ENCODE measurements at regions not wholly inside any gene's neighbourhood (a gene's known extent, or its start where the extent isn't known, plus 50 kb on each side); places are given as distances from the start of the nearest gene placed in this dataset.
"Not testable (repeated sequence)": the region's sequence is repeated elsewhere in the genome, so short reads cannot be mapped to it uniquely, and the experiment has no call there.

DNA sequence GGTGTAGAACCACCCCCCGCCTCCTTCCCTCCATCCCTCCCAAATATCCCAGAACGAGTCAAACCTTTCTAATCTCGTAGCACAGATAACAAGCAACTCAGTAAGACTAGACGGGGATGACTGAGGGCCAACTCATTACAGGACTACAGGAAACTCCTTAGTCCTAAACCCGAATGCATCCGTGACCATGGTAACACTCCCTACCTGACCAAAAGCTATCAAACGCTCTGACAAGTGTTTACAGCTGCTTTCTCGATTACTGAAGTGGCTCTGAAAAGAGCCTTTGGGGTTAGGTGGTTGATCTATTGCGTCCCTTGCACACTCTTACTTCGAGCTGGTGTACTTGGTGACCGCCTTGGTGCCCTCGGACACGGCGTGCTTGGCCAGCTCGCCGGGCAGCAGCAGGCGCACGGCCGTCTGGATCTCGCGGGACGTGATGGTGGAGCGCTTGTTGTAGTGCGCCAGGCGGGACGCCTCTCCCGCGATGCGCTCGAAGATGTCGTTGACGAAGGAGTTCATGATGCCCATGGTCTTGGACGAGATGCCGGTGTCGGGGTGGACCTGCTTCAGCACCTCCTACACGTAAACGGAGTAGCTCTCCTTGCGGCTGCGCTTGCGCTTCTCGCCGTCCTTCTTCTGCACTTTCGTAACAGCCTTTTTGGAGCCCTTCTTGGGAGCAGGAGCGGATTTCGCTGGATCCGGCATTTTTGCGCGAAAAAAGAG is 67.7 kb downstream of the FAM72C start:
- H3K36me3 ChIP-seq (ENCODE audit: control insufficient read depth in 2 of 4, insufficient read depth in 4 of 4, low read length in 3 of 4); H2BK120ac ChIP-seq (replicated peaks; ENCODE audit: low read depth, low read length); H3K9me3 ChIP-seq (ENCODE audit: insufficient read depth in 2 of 2, low read depth in 1 of 2, low read length in 1 of 2); H3K14ac ChIP-seq (ENCODE audit: insufficient read length); CTCF ChIA-PET (ENCODE audit: partially characterized antibody); H2AFZ ChIP-seq (ENCODE audit: low read length); H3K4ac ChIP-seq (replicated peaks; ENCODE audit: insufficient read length, low read depth, low read length); H3K4me1 ChIP-seq (replicated peaks in 1 of 4; ENCODE audit: control insufficient read depth in 3 of 4, insufficient read depth in 4 of 4, low read length in 3 of 4); POLR2A ChIA-PET (ENCODE audit: partially characterized antibody); DNase-seq (ENCODE audit: low read depth in 1 of 2, low spot score in 2 of 2); H2BK15ac ChIP-seq (ENCODE audit: low read length); H2AK5ac ChIP-seq (ENCODE audit: low read depth, low read length); H3K79me1 ChIP-seq (ENCODE audit: low read depth, low read length); H3K27ac ChIP-seq (ENCODE audit: low read depth, low read length); H3K4me3 ChIP-seq (ENCODE audit: extremely low read depth in 1 of 4, insufficient read depth in 2 of 4, low read depth in 3 of 4, low read length in 4 of 4); H2BK5ac ChIP-seq (ENCODE audit: low read depth, low read length); H3K18ac ChIP-seq (ENCODE audit: extremely low read depth, low read length); H3K9ac ChIP-seq (replicated peaks in 1 of 4; ENCODE audit: extremely low read depth in 1 of 4, low read depth in 3 of 4, low read length in 3 of 4); H3K23ac ChIP-seq (ENCODE audit: insufficient read length); H3K4me2 ChIP-seq (ENCODE audit: insufficient read depth in 1 of 2, low read depth in 2 of 2, low read length in 2 of 2); H4K20me1 ChIP-seq (replicated peaks in 1 of 2; ENCODE audit: control insufficient read depth in 1 of 2, insufficient read depth in 2 of 2, low read length in 2 of 2); H4K91ac ChIP-seq (replicated peaks; ENCODE audit: insufficient read length, low read length); H3K27me3 ChIP-seq (replicated peaks in 1 of 4; ENCODE audit: control insufficient read depth in 3 of 4, extremely low read depth in 1 of 4, insufficient read depth in 3 of 4, low read length in 3 of 4); FAIRE-seq; H2BK12ac ChIP-seq (ENCODE audit: low read depth, low read length); H2BK20ac ChIP-seq (ENCODE audit: low read length); H3K56ac ChIP-seq (replicated peaks; ENCODE audit: insufficient read length, low read depth, low read length); H3K79me2 ChIP-seq (ENCODE audit: control insufficient read depth in 1 of 2, insufficient read depth in 2 of 2, low read length in 2 of 2); H4K8ac ChIP-seq (ENCODE audit: extremely low read depth, insufficient read depth, low read length); H4K5ac ChIP-seq (ENCODE audit: insufficient read length, low read depth, low read length); H3K23me2 ChIP-seq (ENCODE audit: low read depth, low read length): not testable (repeated sequence)
- 88% methylated on average over 15 of the region's 48 CpGs; no CpG with 5 or more reads in 1 of the 2 experiments for WGBS, 2 experiments (ENCODE audit: extremely low coverage in 1 of 2, insufficient coverage in 1 of 2, insufficient read length in 1 of 2, insufficient replicate concordance in 2 of 2, low coverage in 1 of 2, low lambda C conversion rate in 2 of 2, missing lambda C conversion rate in 1 of 2)

DNA sequence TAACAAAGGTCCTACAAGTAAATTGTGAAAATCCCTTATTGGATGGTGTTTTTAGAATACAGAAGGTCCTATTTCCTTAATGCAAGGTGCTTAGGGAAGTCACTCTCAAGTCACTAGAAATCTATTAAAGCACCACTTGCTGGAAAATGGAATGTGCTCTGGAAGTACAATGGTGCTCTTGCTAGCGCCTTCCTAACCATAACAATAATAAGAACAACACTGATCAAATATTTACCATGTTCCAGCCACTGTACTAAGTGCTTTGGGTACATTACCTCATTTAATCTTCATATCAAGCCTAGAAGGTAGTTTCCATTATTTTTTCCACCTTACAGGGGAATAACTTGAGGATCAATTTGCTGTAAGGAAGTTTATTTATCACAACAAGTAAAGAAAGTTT is 75.4 kb downstream of the FAM72C start:
- H4K91ac ChIP-seq (replicated peaks; ENCODE audit: insufficient read length, low read length); H3K4me1 ChIP-seq (replicated peaks in 1 of 4; ENCODE audit: control insufficient read depth in 3 of 4, insufficient read depth in 4 of 4, low read length in 3 of 4); H2AFZ ChIP-seq (ENCODE audit: low read length); H3K4ac ChIP-seq (replicated peaks; ENCODE audit: insufficient read length, low read depth, low read length); H3K23me2 ChIP-seq (ENCODE audit: low read depth, low read length); H4K8ac ChIP-seq (ENCODE audit: extremely low read depth, insufficient read depth, low read length); H3K27ac ChIP-seq (ENCODE audit: low read depth, low read length); H3K56ac ChIP-seq (replicated peaks; ENCODE audit: insufficient read length, low read depth, low read length); H3K79me1 ChIP-seq (ENCODE audit: low read depth, low read length); H3K4me2 ChIP-seq (ENCODE audit: insufficient read depth in 1 of 2, low read depth in 2 of 2, low read length in 2 of 2); H2BK120ac ChIP-seq (replicated peaks; ENCODE audit: low read depth, low read length); H3K36me3 ChIP-seq (ENCODE audit: control insufficient read depth in 2 of 4, insufficient read depth in 4 of 4, low read length in 3 of 4); H3K9me3 ChIP-seq (ENCODE audit: insufficient read depth in 2 of 2, low read depth in 1 of 2, low read length in 1 of 2); H3K27me3 ChIP-seq (replicated peaks in 1 of 4; ENCODE audit: control insufficient read depth in 3 of 4, extremely low read depth in 1 of 4, insufficient read depth in 3 of 4, low read length in 3 of 4); DNase-seq (ENCODE audit: low read depth in 1 of 2, low spot score in 2 of 2); H4K20me1 ChIP-seq (replicated peaks in 1 of 2; ENCODE audit: control insufficient read depth in 1 of 2, insufficient read depth in 2 of 2, low read length in 2 of 2); H2BK20ac ChIP-seq (ENCODE audit: low read length); H2BK15ac ChIP-seq (ENCODE audit: low read length); H3K14ac ChIP-seq (ENCODE audit: insufficient read length); H3K18ac ChIP-seq (ENCODE audit: extremely low read depth, low read length); FAIRE-seq; H3K9ac ChIP-seq (replicated peaks in 1 of 4; ENCODE audit: extremely low read depth in 1 of 4, low read depth in 3 of 4, low read length in 3 of 4); H2BK12ac ChIP-seq (ENCODE audit: low read depth, low read length); H2AK5ac ChIP-seq (ENCODE audit: low read depth, low read length); H4K5ac ChIP-seq (ENCODE audit: insufficient read length, low read depth, low read length); H2BK5ac ChIP-seq (ENCODE audit: low read depth, low read length); POLR2A ChIA-PET (ENCODE audit: partially characterized antibody); H3K23ac ChIP-seq (ENCODE audit: insufficient read length); H3K4me3 ChIP-seq (ENCODE audit: extremely low read depth in 1 of 4, insufficient read depth in 2 of 4, low read depth in 3 of 4, low read length in 4 of 4); H3K79me2 ChIP-seq (ENCODE audit: control insufficient read depth in 1 of 2, insufficient read depth in 2 of 2, low read length in 2 of 2); CTCF ChIA-PET (ENCODE audit: partially characterized antibody): not testable (repeated sequence)
- WGBS, 2 experiments (ENCODE audit: extremely low coverage in 1 of 2, insufficient coverage in 1 of 2, insufficient read length in 1 of 2, insufficient replicate concordance in 2 of 2, low coverage in 1 of 2, low lambda C conversion rate in 2 of 2, missing lambda C conversion rate in 1 of 2), result no CpG with 5 or more reads among the region's 1 CpG
